HCT116 (cell line): ENCODE measurements at regions not wholly inside any gene's neighbourhood (a gene's known extent, or its start where the extent isn't known, plus 50 kb on each side); places are given as distances from the start of the nearest gene placed in this dataset.

ENCODE experiments used
- ATAC-seq: fragments of 200-7000 bp; cut with Tn5 transposase; 2 replicates; pipeline ENCODE4 v1.9.1; 2020; ENCODE audit warnings: mild to moderate bottlenecking, moderate library complexity
- BruUV-seq: library from RNA; stranded (reverse); fragments of 400-500 nt; replicated peaks from 2 replicates; lab custom pipeline; 2021; lab: Mats Ljungman, UMichigan
- CTCF ChIA-PET: fragments of 300-600 bp; sonication (Branson Sonifier 250); formaldehyde crosslinking; loops from one replicate; lab custom pipeline; 2021; ENCODE audit warnings: antibody characterized with exemption; lab: Charles Lee
- POLR2A ChIA-PET: fragments of 300-600, 350-600 bp; sonication (Branson Sonifier 250); formaldehyde crosslinking; loops from one replicate; lab custom pipeline; 2021; ENCODE audit warnings: antibody characterized with exemption; lab: Charles Lee
- RAD21 ChIA-PET, 2 experiments: fragments of 300-600 bp; sonication (Branson Sonifier 250); formaldehyde crosslinking; loops; one replicate each; lab custom pipeline; 2023; ENCODE audit warnings: low total read pairs in 2 of 2; ENCODE audit not compliant: uncharacterized antibody in 2 of 2, unreplicated experiment in 2 of 2, low non-redundant PET in 1 of 2; lab: Charles Lee
- DNase-seq: peaks from one replicate; pipeline ENCODE4 v3.0.0-alpha.2; 2010; ENCODE audit warnings: low read depth, low spot score
- H2AFZ ChIP-seq: fragments of 200-600 bp; shearing (Covaris generic), sonication (generic); 2 replicates; pipeline ENCODE4 v1.6.1; 2017; ENCODE audit warnings: low read depth, mixed run types, mixed read lengths, antibody characterized with exemption, low read length; ENCODE audit not compliant: poor library complexity, severe bottlenecking
- H3K27ac ChIP-seq: 2 replicates; pipeline ENCODE4 v1.5.1; 2012; ENCODE audit warnings: low read depth, low read length
- H3K27me3 ChIP-seq: fragments of 200-600 bp; sonication (generic); 2 replicates; pipeline ENCODE4 v1.6.1; 2016; ENCODE audit warnings: mixed run types, low read length, mixed read lengths; ENCODE audit not compliant: insufficient read depth
- H3K36me3 ChIP-seq, 2 experiments: fragments of 200-500 bp in 1 of 2; fragments of 200-600 bp in 1 of 2; sonication (Bioruptor generic) in 1 of 2; sonication (generic) in 1 of 2; 2 replicates each; pipeline versions ENCODE4 v1.5.1 to v1.6.1; 2014 to 2016; ENCODE audit warnings: low read length in 2 of 2, inconsistent platforms in 1 of 2, mixed read lengths in 1 of 2, mixed run types in 1 of 2; ENCODE audit not compliant: insufficient read depth in 2 of 2, control insufficient read depth in 1 of 2
- H3K4me1 ChIP-seq, 2 experiments: fragments of 200-600 bp in 1 of 2; sonication (generic) in 1 of 2; 2 replicates each; pipeline versions ENCODE4 v1.5.1 to v1.6.1; 2012 to 2017; ENCODE audit warnings: low read length in 2 of 2, inconsistent platforms in 1 of 2, mild to moderate bottlenecking in 1 of 2, mixed read lengths in 1 of 2, mixed run types in 1 of 2, moderate library complexity in 1 of 2; ENCODE audit not compliant: insufficient read depth in 2 of 2, control insufficient read depth in 1 of 2
- H3K4me2 ChIP-seq: fragments of 200-600 bp; sonication (generic); 2 replicates; pipeline ENCODE4 v1.6.1; 2017; ENCODE audit warnings: mixed run types, low read length, mixed read lengths
- H3K4me3 ChIP-seq, 2 experiments: fragments of 200-600 bp in 1 of 2; sonication (generic) in 1 of 2; replicated peaks in 1 of 2; 2 replicates each; pipeline ENCODE4 v1.5.1; 2011 to 2016; ENCODE audit warnings: low read length in 2 of 2, control low read depth in 1 of 2, low read depth in 1 of 2, mild to moderate bottlenecking in 1 of 2, mixed read lengths in 1 of 2, mixed run types in 1 of 2
- H3K79me2 ChIP-seq: fragments of 200-600 bp; sonication (generic); 2 replicates; pipeline ENCODE4 v1.6.1; 2017; ENCODE audit warnings: mild to moderate bottlenecking, mixed run types, low read length, moderate library complexity, mixed read lengths; ENCODE audit not compliant: insufficient read depth
- H3K9ac ChIP-seq: fragments of 200-600 bp; sonication (generic); 2 replicates; pipeline ENCODE4 v1.6.1; 2016; ENCODE audit warnings: low read length, mixed read lengths
- H3K9me2 ChIP-seq: fragments of 200-600 bp; sonication (generic), shearing (Covaris generic); 2 replicates; pipeline ENCODE4 v1.6.1; 2017; ENCODE audit warnings: mixed run types, mild to moderate bottlenecking, moderate library complexity; ENCODE audit not compliant: insufficient read depth
- H3K9me3 ChIP-seq, 2 experiments: fragments of 200-500 bp in 1 of 2; fragments of 200-600 bp in 1 of 2; sonication (Bioruptor generic) in 1 of 2; sonication (generic) in 1 of 2; 2 replicates each; pipeline ENCODE4 v1.6.1; 2014 to 2017; ENCODE audit warnings: low read length in 2 of 2, mixed read lengths in 2 of 2, inconsistent platforms in 1 of 2, low read depth in 1 of 2, mild to moderate bottlenecking in 1 of 2, mixed run types in 1 of 2, moderate library complexity in 1 of 2; ENCODE audit not compliant: control insufficient read depth in 1 of 2, insufficient read depth in 1 of 2
- H4K20me1 ChIP-seq: fragments of 200-600 bp; sonication (generic), shearing (Covaris generic); 2 replicates; pipeline ENCODE4 v1.6.1; 2017; ENCODE audit warnings: mixed run types, mild to moderate bottlenecking, moderate library complexity; ENCODE audit not compliant: insufficient read depth
- CBX3 ChIP-seq: IDR thresholded peaks from 2 replicates; pipeline ENCODE4 v1.6.1; 2012; ENCODE audit warnings: low read depth
- CEBPB ChIP-seq: IDR thresholded peaks from 2 replicates; pipeline ENCODE4 v1.6.1; 2012; ENCODE audit warnings: low read depth
- CTCF ChIP-seq, 3 experiments: fragments of 200-600 bp in 1 of 3; sonication (generic) in 1 of 3; IDR thresholded peaks in 2 of 3; conservative IDR thresholded peaks in 1 of 3; 2 replicates each; pipeline ENCODE4 v1.5.1; 2012 to 2017; ENCODE audit warnings: low read depth in 2 of 3, low read length in 2 of 3, antibody characterized with exemption in 1 of 3, borderline replicate concordance in 1 of 3, control low read depth in 1 of 3, mild to moderate bottlenecking in 1 of 3, mixed read lengths in 1 of 3, mixed run types in 1 of 3, moderate library complexity in 1 of 3; ENCODE audit not compliant: insufficient read depth in 1 of 3
- EGR1 ChIP-seq: IDR thresholded peaks from 2 replicates; pipeline ENCODE4 v1.6.1; 2012; ENCODE audit warnings: low read depth
- ELF1 ChIP-seq: IDR thresholded peaks from 2 replicates; pipeline ENCODE4 v1.6.1; 2012; ENCODE audit warnings: low read depth, borderline replicate concordance
- EZH2 ChIP-seq: fragments of 200-600 bp; sonication (generic); IDR thresholded peaks from 2 replicates; pipeline ENCODE4 v1.6.1; 2017; ENCODE audit warnings: antibody characterized with exemption, mixed run types
- EZH2phosphoT487 ChIP-seq: fragments of 200-600 bp; IDR thresholded peaks from 2 replicates; pipeline ENCODE4 v1.6.1; 2018; ENCODE audit warnings: antibody characterized with exemption, borderline replicate concordance
- FOSL1 ChIP-seq: IDR thresholded peaks from 2 replicates; pipeline ENCODE4 v1.6.1; 2012; ENCODE audit warnings: low read depth
- POLR2A ChIP-seq: IDR thresholded peaks from 2 replicates; pipeline ENCODE4 v1.7.0; 2011; ENCODE audit warnings: borderline replicate concordance; ENCODE audit not compliant: insufficient read depth, insufficient read length; ENCODE audit errors: extremely low read depth
- RAD21 ChIP-seq: IDR thresholded peaks from 2 replicates; pipeline ENCODE4 v1.6.1; 2012; ENCODE audit warnings: low read depth, mild to moderate bottlenecking
- SIN3A ChIP-seq: IDR thresholded peaks from 2 replicates; pipeline ENCODE4 v1.6.1; 2012; ENCODE audit warnings: low read depth
- SP1 ChIP-seq: IDR thresholded peaks from 2 replicates; pipeline ENCODE4 v1.6.1; 2012; ENCODE audit warnings: low read depth
- SRF ChIP-seq: IDR thresholded peaks from 2 replicates; pipeline ENCODE4 v1.6.1; 2012; ENCODE audit warnings: low read depth
- TCF7L2 ChIP-seq: IDR thresholded peaks from 2 replicates; pipeline ENCODE4 v1.7.0; 2011; ENCODE audit warnings: borderline replicate concordance, inconsistent platforms; ENCODE audit not compliant: insufficient read depth, insufficient read length; ENCODE audit errors: extremely low read depth
- ZBTB33 ChIP-seq: IDR thresholded peaks from 2 replicates; pipeline ENCODE4 v1.6.1; 2011; ENCODE audit warnings: mild to moderate bottlenecking, low read length, moderate library complexity; ENCODE audit not compliant: insufficient replicate concordance; ENCODE audit errors: extremely low read depth
- ZFX ChIP-seq: fragments of 450-650 bp; IDR thresholded peaks from 2 replicates; pipeline ENCODE4 v1.6.1; 2017
- ZNF274 ChIP-seq: fragments of 200-500 bp; sonication (Bioruptor generic); IDR thresholded peaks from 2 replicates; pipeline ENCODE4 v1.6.1; 2014; ENCODE audit warnings: mild to moderate bottlenecking, low read depth, low read length, inconsistent platforms
- intact Hi-C: fragments of 100-400 bp; cut with micrococcal nuclease; formaldehyde crosslinking; loops from 2 replicates; pipeline ENCODE4 v1.10.0; 2022
- TF ChIP-seq, protein P1 (sequence below): IDR thresholded peaks from 2 replicates; pipeline ENCODE4 v1.6.1; 2012

DNA sequence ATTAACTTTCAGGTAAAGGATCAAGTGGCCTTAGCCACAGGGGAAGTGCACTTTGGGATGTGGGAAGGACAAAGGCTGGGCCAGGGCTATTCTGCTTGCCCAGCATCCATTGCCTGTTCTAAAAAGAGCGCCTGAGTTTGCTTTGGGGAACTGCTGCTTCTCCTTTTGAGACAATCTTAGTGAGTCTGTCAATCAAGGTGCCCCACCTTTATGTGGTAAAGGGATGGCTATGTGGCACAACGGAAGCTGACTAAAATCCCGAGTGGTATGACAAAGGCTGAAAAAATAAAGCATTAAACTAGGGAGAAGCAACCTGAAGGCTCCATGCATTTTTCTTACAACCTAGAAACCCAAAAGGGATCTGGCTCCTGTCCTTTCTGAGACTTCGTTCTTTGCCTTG lies 540.5 kb downstream of the SLC4A3 start:
- no peaks in the 10 kb centered on the region for H3K9me3 ChIP-seq
- ChIA-PET POLR2A (no interaction called here), RAD21 (no interaction called here), CTCF (no interaction called here)
- DNase-seq (no peak), ATAC-seq (no peak)
- no peak overlapping the region for H3K9ac ChIP-seq
- H3K79me2 ChIP-seq = no peaks in the 10 kb centered on the region
- TF ChIP-seq CTCF (IDR thresholded peaks at IDR 0.05 in 2 of 3, conservative IDR thresholded peaks at IDR 0.05 in 1 of 3; ENCODE audit: borderline replicate concordance in 1 of 3, insufficient read depth in 1 of 3, low read depth in 2 of 3, low read length in 2 of 3) (no peak), EGR1 (no peak), EZH2phosphoT487 (no peak), CEBPB (no peak), RAD21 (no peak), ZFX (no peak), CBX3 (no peak), FOSL1 (no peak), POLR2A (no peak), SP1 (no peak), TCF7L2 (no peak), SRF (no peak), EZH2 (no peak), ELF1 (no peak), ZBTB33 (no peak), ZNF274 (no peak), SIN3A (no peak)
- TF ChIP-seq, protein P1, sequence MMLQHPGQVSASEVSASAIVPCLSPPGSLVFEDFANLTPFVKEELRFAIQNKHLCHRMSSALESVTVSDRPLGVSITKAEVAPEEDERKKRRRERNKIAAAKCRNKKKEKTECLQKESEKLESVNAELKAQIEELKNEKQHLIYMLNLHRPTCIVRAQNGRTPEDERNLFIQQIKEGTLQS = no peak
- H4K20me1 ChIP-seq = no peaks in the 10 kb centered on the region; the same call in 1 of the 2 replicates
- H2AFZ ChIP-seq = no peak overlapping the region
- no peaks in the 10 kb centered on the region for H3K9me2 ChIP-seq
- intact Hi-C loops = no loop called here
- no peak overlapping the region for H3K27ac ChIP-seq
- H3K4me1 ChIP-seq = no peaks in the 10 kb centered on the region
- no peaks in the 10 kb centered on the region for H3K36me3 ChIP-seq
- H3K27me3 ChIP-seq = no peaks in the 10 kb centered on the region
- no peak overlapping the region for H3K4me3 ChIP-seq
- H3K4me2 ChIP-seq = no peak overlapping the region
- no TSS peak for BruUV-seq
